K562 (cell line): ENCODE measurements at regions not wholly inside any gene's neighbourhood (a gene's known extent, or its start where the extent isn't known, plus 50 kb on each side); places are given as distances from the start of the nearest gene placed in this dataset.

ENCODE experiments used
- CBX5 ChIP-seq: IDR thresholded peaks from 2 replicates; pipeline ENCODE4 v1.6.1; 2014; ENCODE audit warnings: low read depth, borderline replicate concordance
- CTCF ChIP-seq, 3 experiments: IDR thresholded peaks in 2 of 3; conservative IDR thresholded peaks in 1 of 3; 2 replicates each; pipeline ENCODE4 v1.5.1; 2011 to 2012; ENCODE audit warnings: low read length in 3 of 3, mild to moderate bottlenecking in 3 of 3, control low read depth in 2 of 3, improper control_type of control experiment in 1 of 3, inconsistent platforms in 1 of 3, low read depth in 1 of 3, mixed read lengths in 1 of 3, moderate library complexity in 1 of 3; ENCODE audit not compliant: insufficient read depth in 2 of 3
- RAD21 ChIP-seq, 2 experiments: fragments of 250-450 bp in 1 of 2; fragments of 450-650 bp in 1 of 2; sonication (Bioruptor Pico) in 1 of 2; formaldehyde crosslinking in 1 of 2; IDR thresholded peaks in 1 of 2; conservative IDR thresholded peaks in 1 of 2; 2 replicates each; pipeline versions ENCODE4 v1.4.0 to v1.8.0; 2020 to 2022; ENCODE audit warnings: mild to moderate bottlenecking in 2 of 2, moderate library complexity in 1 of 2
- ZFP1 ChIP-seq: fragments of 450-650 bp; formaldehyde crosslinking; IDR thresholded peaks from 2 replicates; pipeline ENCODE4 v1.4.0; 2020; ENCODE audit warnings: mild to moderate bottlenecking, mixed read lengths

- TF ChIP-seq CTCF (IDR thresholded peaks at IDR 0.05 in 2 of 3, conservative IDR thresholded peaks at IDR 0.05 in 1 of 3; ENCODE audit: insufficient read depth in 2 of 3, low read depth in 1 of 3, low read length in 3 of 3), result no peak
- TF ChIP-seq RAD21 (CRISPR knock-in tag; conservative IDR thresholded peaks at IDR 0.05 in 1 of 2, IDR thresholded peaks at IDR 0.05 in 1 of 2), result no peak
- no peak for TF ChIP-seq CBX5
- TF ChIP-seq ZFP1 (CRISPR knock-in tag), result no peak
Measured at GRCh38 chr12:13417516-13417915, 221.0 kb downstream of the EMP1 start.
